ENCODE measurements at regions not wholly inside any gene's neighbourhood (a gene's known extent, or its start where the extent isn't known, plus 50 kb on each side); places are given as distances from the start of the nearest gene placed in this dataset.

DNA sequence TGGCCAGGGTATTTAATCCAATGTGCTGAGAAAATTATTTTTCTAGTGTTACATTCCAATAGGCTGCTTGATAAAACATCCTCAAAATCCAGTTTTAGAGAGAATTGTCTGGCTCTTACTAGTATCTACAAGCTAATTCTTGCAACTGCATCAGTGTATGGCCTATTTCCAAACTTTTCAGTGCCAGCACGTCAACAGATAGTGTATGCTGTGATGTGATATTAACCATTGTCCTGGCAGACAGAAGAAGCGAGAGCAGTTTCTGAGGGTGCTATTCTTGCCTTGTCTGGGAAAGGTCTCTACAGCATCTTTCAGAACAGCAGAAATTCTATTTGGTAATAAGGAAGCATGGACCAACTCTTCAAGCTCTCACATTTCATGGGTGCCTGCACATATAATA is 174.2 kb upstream of the CDH12 start:
- TF ChIP-seq EZH2 (IDR thresholded peaks at IDR 0.05; ENCODE audit: low read depth): no peak
- TF ChIP-seq, protein P1, sequence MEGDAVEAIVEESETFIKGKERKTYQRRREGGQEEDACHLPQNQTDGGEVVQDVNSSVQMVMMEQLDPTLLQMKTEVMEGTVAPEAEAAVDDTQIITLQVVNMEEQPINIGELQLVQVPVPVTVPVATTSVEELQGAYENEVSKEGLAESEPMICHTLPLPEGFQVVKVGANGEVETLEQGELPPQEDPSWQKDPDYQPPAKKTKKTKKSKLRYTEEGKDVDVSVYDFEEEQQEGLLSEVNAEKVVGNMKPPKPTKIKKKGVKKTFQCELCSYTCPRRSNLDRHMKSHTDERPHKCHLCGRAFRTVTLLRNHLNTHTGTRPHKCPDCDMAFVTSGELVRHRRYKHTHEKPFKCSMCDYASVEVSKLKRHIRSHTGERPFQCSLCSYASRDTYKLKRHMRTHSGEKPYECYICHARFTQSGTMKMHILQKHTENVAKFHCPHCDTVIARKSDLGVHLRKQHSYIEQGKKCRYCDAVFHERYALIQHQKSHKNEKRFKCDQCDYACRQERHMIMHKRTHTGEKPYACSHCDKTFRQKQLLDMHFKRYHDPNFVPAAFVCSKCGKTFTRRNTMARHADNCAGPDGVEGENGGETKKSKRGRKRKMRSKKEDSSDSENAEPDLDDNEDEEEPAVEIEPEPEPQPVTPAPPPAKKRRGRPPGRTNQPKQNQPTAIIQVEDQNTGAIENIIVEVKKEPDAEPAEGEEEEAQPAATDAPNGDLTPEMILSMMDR (conservative IDR thresholded peaks at IDR 0.05): no peak

All from PC-9 (cell line).